HL-60 (cell line): ENCODE measurements at regions not wholly inside any gene's neighbourhood (a gene's known extent, or its start where the extent isn't known, plus 50 kb on each side); places are given as distances from the start of the nearest gene placed in this dataset.

ENCODE experiments used
- DNase-seq, 2 experiments: peaks; one replicate each; pipeline ENCODE4 v3.0.0-alpha.2; 2010 to 2020; ENCODE audit warnings: low read depth in 1 of 2, low spot score in 1 of 2
- H3K27ac ChIP-seq: fragments of 250-450 bp; sonication (Bioruptor Pico); replicated peaks from 2 replicates; pipeline ENCODE4 v1.5.1; 2020; ENCODE audit warnings: mild to moderate bottlenecking, moderate library complexity
- H3K27me3 ChIP-seq: fragments of 250-450 bp; sonication (Bioruptor Pico); 2 replicates; pipeline ENCODE4 v1.5.1; 2021; ENCODE audit warnings: mild to moderate bottlenecking, moderate library complexity; ENCODE audit not compliant: insufficient read depth, poor library complexity, severe bottlenecking
- H3K4me3 ChIP-seq: replicated peaks from 2 replicates; pipeline ENCODE4 v1.5.1; 2011; ENCODE audit warnings: mild to moderate bottlenecking, control low read depth, low read length; ENCODE audit not compliant: insufficient read depth
- GABPA ChIP-seq: IDR thresholded peaks from 2 replicates; pipeline ENCODE4 v1.6.1; 2012; ENCODE audit warnings: low read depth
- POLR2AphosphoS5 ChIP-seq: IDR thresholded peaks from 2 replicates; pipeline ENCODE4 v1.6.1; 2012; ENCODE audit warnings: low read depth
- SPI1 ChIP-seq: IDR thresholded peaks from 2 replicates; pipeline ENCODE4 v1.6.1; 2012; ENCODE audit warnings: low read depth, mild to moderate bottlenecking, borderline replicate concordance
- TF ChIP-seq, protein P1 (sequence below): IDR thresholded peaks from 2 replicates; pipeline ENCODE4 v1.6.1; 2012; ENCODE audit warnings: low read depth; ENCODE audit not compliant: insufficient replicate concordance
- TF ChIP-seq, protein P2 (sequence below): IDR thresholded peaks from one replicate; pipeline ENCODE4 v1.5.1; 2011; ENCODE audit warnings: low read length, control low read depth, inconsistent platforms; ENCODE audit not compliant: insufficient read depth

DNA sequence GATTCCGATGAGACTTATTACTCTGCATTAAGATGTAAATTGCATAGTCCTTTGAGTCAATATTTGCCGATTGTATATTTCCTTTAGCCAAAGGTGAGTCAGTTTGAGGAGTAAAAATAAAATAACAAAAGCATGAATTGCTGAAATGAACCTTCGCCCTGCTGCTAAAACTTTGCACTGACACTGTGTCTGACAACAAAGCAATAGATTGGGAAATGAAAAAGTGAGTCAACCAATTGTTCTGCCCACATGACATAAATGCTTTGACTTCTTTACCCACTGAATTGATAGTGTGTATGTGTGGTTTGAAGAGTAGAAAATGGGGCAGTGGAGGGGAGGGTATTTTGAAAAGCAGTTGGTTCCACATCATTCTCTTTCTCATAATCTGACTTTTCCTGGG is 88.4 kb upstream of the AFF2 start:
- TF ChIP-seq GABPA (no peak), SPI1 (no peak), POLR2AphosphoS5 (no peak)
- TF ChIP-seq, protein P1, sequence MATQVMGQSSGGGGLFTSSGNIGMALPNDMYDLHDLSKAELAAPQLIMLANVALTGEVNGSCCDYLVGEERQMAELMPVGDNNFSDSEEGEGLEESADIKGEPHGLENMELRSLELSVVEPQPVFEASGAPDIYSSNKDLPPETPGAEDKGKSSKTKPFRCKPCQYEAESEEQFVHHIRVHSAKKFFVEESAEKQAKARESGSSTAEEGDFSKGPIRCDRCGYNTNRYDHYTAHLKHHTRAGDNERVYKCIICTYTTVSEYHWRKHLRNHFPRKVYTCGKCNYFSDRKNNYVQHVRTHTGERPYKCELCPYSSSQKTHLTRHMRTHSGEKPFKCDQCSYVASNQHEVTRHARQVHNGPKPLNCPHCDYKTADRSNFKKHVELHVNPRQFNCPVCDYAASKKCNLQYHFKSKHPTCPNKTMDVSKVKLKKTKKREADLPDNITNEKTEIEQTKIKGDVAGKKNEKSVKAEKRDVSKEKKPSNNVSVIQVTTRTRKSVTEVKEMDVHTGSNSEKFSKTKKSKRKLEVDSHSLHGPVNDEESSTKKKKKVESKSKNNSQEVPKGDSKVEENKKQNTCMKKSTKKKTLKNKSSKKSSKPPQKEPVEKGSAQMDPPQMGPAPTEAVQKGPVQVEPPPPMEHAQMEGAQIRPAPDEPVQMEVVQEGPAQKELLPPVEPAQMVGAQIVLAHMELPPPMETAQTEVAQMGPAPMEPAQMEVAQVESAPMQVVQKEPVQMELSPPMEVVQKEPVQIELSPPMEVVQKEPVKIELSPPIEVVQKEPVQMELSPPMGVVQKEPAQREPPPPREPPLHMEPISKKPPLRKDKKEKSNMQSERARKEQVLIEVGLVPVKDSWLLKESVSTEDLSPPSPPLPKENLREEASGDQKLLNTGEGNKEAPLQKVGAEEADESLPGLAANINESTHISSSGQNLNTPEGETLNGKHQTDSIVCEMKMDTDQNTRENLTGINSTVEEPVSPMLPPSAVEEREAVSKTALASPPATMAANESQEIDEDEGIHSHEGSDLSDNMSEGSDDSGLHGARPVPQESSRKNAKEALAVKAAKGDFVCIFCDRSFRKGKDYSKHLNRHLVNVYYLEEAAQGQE: no peak
- TF ChIP-seq, protein P2, sequence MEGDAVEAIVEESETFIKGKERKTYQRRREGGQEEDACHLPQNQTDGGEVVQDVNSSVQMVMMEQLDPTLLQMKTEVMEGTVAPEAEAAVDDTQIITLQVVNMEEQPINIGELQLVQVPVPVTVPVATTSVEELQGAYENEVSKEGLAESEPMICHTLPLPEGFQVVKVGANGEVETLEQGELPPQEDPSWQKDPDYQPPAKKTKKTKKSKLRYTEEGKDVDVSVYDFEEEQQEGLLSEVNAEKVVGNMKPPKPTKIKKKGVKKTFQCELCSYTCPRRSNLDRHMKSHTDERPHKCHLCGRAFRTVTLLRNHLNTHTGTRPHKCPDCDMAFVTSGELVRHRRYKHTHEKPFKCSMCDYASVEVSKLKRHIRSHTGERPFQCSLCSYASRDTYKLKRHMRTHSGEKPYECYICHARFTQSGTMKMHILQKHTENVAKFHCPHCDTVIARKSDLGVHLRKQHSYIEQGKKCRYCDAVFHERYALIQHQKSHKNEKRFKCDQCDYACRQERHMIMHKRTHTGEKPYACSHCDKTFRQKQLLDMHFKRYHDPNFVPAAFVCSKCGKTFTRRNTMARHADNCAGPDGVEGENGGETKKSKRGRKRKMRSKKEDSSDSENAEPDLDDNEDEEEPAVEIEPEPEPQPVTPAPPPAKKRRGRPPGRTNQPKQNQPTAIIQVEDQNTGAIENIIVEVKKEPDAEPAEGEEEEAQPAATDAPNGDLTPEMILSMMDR: no peak
- Histone ChIP-seq H3K4me3 (no peak overlapping the region), H3K27me3 (no peaks in the 10 kb centered on the region), H3K27ac (no peak overlapping the region)
- DNase-seq: no peak

DNA sequence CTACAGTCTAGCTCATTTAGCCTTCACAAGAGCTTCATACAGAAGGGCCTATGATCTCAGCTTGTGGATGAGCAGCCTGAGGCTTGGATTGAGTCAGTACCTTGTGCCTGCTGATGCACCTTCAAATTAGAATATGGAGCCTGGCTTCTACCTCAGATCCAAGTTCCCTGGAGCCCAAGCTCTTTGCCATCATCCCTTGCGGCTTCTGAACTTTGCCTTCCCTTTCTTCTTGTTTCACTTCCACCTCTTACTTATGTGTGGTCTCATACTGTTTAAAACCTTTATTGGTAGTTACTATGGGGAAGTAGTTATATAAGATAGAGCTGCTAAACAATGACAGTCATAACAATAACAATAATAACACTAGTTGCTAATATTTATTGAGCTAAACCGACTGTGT is 84.3 kb upstream of the AFF2 start:
- peak in 1 of 2 experiments; percentile 6 for DNase-seq
- Histone ChIP-seq H3K4me3 (no peak overlapping the region), H3K27ac (no peak overlapping the region), H3K27me3 (no peaks in the 10 kb centered on the region)
- no peak for TF ChIP-seq POLR2AphosphoS5
- no peak for TF ChIP-seq GABPA

DNA sequence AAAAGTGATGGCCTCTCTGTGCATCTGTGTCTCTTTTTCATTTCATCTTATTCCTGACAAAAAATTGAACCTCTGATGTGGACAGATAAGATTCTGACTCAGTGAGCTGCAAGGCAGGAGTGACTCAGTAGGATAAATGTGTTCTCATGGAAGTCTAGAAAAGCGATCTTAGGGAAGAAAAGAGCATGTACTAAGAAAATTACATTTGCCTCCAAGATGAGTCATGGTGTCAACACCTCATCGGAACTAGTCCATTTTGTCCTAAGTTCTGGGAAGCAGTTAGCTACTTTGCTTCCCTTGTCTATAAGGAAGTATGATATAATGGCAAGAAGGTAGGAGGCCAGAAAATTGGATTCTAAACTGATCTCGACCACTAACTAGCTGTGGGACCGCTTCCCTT is 83.5 kb upstream of the AFF2 start:
- no peak overlapping the region for H3K27ac ChIP-seq
- DNase-seq: no peak
- TF ChIP-seq, protein P2: no peak
- no peak for TF ChIP-seq POLR2AphosphoS5
- TF ChIP-seq, protein P1: no peak
- TF ChIP-seq SPI1: no peak
- TF ChIP-seq GABPA: no peak
- no peaks in the 10 kb centered on the region for H3K27me3 ChIP-seq
- no peak overlapping the region for H3K4me3 ChIP-seq

DNA sequence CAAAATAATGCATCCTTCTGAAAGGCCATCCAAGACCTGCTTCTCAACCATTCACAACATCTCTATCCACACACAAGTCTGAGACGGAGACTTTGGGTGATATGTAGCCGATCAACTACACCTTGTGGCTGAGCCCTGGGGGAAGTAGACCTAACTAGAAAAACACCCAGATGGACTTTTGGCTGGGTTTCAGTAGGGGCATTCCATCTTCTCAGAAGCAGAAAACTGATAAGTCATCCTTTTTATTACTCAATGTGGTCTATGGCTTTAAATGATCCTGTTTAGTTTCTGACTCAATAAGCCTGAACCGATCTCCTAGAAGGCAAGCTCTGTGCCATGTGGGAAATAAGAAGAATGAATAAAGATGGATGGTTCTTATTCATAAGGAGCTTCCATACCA is 82.5 kb upstream of the AFF2 start:
- no peak for DNase-seq
- TF ChIP-seq, protein P1: no peak
- TF ChIP-seq SPI1: no peak
- TF ChIP-seq, protein P2: no peak
- TF ChIP-seq POLR2AphosphoS5: no peak
- Histone ChIP-seq H3K4me3 (no peak overlapping the region), H3K27ac (no peak overlapping the region), H3K27me3 (no peaks in the 10 kb centered on the region)
